WTC11 (cell line): ENCODE measurements at regions not wholly inside any gene's neighbourhood (a gene's known extent, or its start where the extent isn't known, plus 50 kb on each side); places are given as distances from the start of the nearest gene placed in this dataset.

Source experiments
- ATAC-seq: fragments of 200-7000 bp; cut with Tn5 transposase; 2 replicates; pipeline ENCODE4 v1.10.0; 2021; ENCODE audit warnings: mild to moderate bottlenecking, moderate library complexity
- CTCF ChIA-PET: fragments of 300-600 bp; sonication (Branson Sonifier 250); formaldehyde crosslinking; loops from one replicate; lab custom pipeline; 2021; ENCODE audit warnings: antibody characterized with exemption; lab: Charles Lee
- POLR2A ChIA-PET: fragments of 350-600 bp; sonication (Branson Sonifier 250); formaldehyde crosslinking; loops from one replicate; lab custom pipeline; 2021; ENCODE audit warnings: antibody characterized with exemption; lab: Charles Lee
- DNase-seq: peaks from one replicate; pipeline ENCODE4 v3.0.0; 2021; ENCODE audit warnings: low spot score
- H3K27ac Mint-ChIP-seq: 2 replicates; pipeline ENCODE4 v1.8.0; 2021; ENCODE audit warnings: mixed read lengths
- H3K27me3 Mint-ChIP-seq: 2 replicates; pipeline ENCODE4 v1.8.0; 2021; ENCODE audit warnings: low read depth, mild to moderate bottlenecking, moderate library complexity, mixed read lengths
- H3K36me3 Mint-ChIP-seq: 2 replicates; pipeline ENCODE4 v1.8.0; 2021; ENCODE audit warnings: mixed read lengths
- H3K4me1 Mint-ChIP-seq: 2 replicates; pipeline ENCODE4 v1.8.0; 2022; ENCODE audit warnings: mixed read lengths
- H3K4me3 Mint-ChIP-seq: 2 replicates; pipeline ENCODE4 v1.8.0; 2021; ENCODE audit warnings: mild to moderate bottlenecking, moderate library complexity, mixed read lengths
- H3K9me3 Mint-ChIP-seq: 2 replicates; pipeline ENCODE4 v1.8.0; 2021; ENCODE audit warnings: mixed read lengths
- AFF4 ChIP-seq: sonication (generic); formaldehyde crosslinking; IDR thresholded peaks from 2 replicates; pipeline ENCODE4 v1.8.1; 2023; ENCODE audit warnings: mild to moderate bottlenecking, missing genetic modification reagents, borderline replicate concordance
- AR ChIP-seq: fragments of 250-450 bp; sonication (Bioruptor Pico); IDR thresholded peaks from 2 replicates; pipeline ENCODE4 v1.9.0; 2021; ENCODE audit warnings: mild to moderate bottlenecking
- ATF3 ChIP-seq: sonication (generic); formaldehyde crosslinking; conservative IDR thresholded peaks from 2 replicates; pipeline ENCODE4 v1.8.1; 2022; ENCODE audit warnings: mild to moderate bottlenecking, missing genetic modification reagents
- CREM ChIP-seq: sonication (generic); formaldehyde crosslinking; IDR thresholded peaks from 2 replicates; pipeline ENCODE4 v1.8.1; 2022; ENCODE audit warnings: mild to moderate bottlenecking, missing genetic modification reagents, moderate library complexity
- CTCF ChIP-seq: fragments of 200-600 bp; IDR thresholded peaks from 2 replicates; pipeline ENCODE4 v1.8.0; 2022; ENCODE audit warnings: antibody characterized with exemption
- ESRRA ChIP-seq: sonication (generic); formaldehyde crosslinking; IDR thresholded peaks from 2 replicates; pipeline ENCODE4 v1.8.1; 2022; ENCODE audit warnings: mild to moderate bottlenecking, missing genetic modification reagents, borderline replicate concordance
- HMGXB4 ChIP-seq: sonication (generic); formaldehyde crosslinking; IDR thresholded peaks from 2 replicates; pipeline ENCODE4 v1.8.1; 2023; ENCODE audit warnings: mild to moderate bottlenecking, moderate library complexity, missing genetic modification reagents
- NR3C1 ChIP-seq: sonication (generic); formaldehyde crosslinking; conservative IDR thresholded peaks from 2 replicates; pipeline ENCODE4 v1.8.1; 2023; ENCODE audit warnings: low read depth, mild to moderate bottlenecking, missing genetic modification reagents
- STAT6 ChIP-seq: sonication (generic); formaldehyde crosslinking; conservative IDR thresholded peaks from 2 replicates; pipeline ENCODE4 v1.8.1; 2023; ENCODE audit warnings: mild to moderate bottlenecking, low read depth, missing genetic modification reagents, moderate library complexity
- TP53 ChIP-seq: sonication (generic); formaldehyde crosslinking; IDR thresholded peaks from 2 replicates; pipeline ENCODE4 v1.8.1; 2023; ENCODE audit warnings: mild to moderate bottlenecking, missing genetic modification reagents
- USF1 ChIP-seq: sonication (generic); formaldehyde crosslinking; IDR thresholded peaks from 2 replicates; pipeline ENCODE4 v1.8.0; 2022; ENCODE audit warnings: mild to moderate bottlenecking, missing genetic modification reagents
- ZMAT4 ChIP-seq: fragments of 250-450 bp; sonication (Bioruptor Pico); IDR thresholded peaks from 2 replicates; pipeline ENCODE4 v1.9.0; 2021; ENCODE audit warnings: mild to moderate bottlenecking
- ZNF138 ChIP-seq: sonication (generic); formaldehyde crosslinking; conservative IDR thresholded peaks from 2 replicates; pipeline ENCODE4 v1.8.1; 2022; ENCODE audit warnings: mild to moderate bottlenecking, moderate library complexity, missing genetic modification reagents
- ZNF263 ChIP-seq: sonication (generic); formaldehyde crosslinking; IDR thresholded peaks from 2 replicates; pipeline ENCODE4 v1.8.1; 2022; ENCODE audit warnings: low read depth, mild to moderate bottlenecking, moderate library complexity, missing genetic modification reagents
- ZNF317 ChIP-seq: sonication (generic); formaldehyde crosslinking; IDR thresholded peaks from 2 replicates; pipeline ENCODE4 v1.8.1; 2023; ENCODE audit warnings: low read depth, mild to moderate bottlenecking, moderate library complexity, missing genetic modification reagents, borderline replicate concordance
- ZSCAN18 ChIP-seq: fragments of 250-450 bp; sonication (Bioruptor Pico); IDR thresholded peaks from 2 replicates; pipeline ENCODE4 v2.1.2; 2022; ENCODE audit warnings: mild to moderate bottlenecking, moderate library complexity

- TF ChIP-seq STAT6 (CRISPR knock-in tag), result no peak
- TF ChIP-seq TP53 (CRISPR knock-in tag), result no peak
- no peak for TF ChIP-seq ZNF263 (CRISPR knock-in tag)
- TF ChIP-seq ZMAT4 (CRISPR knock-in tag), result no peak
- TF ChIP-seq, all 79 proteins: peak for 0
Measured at GRCh38 chr13:37368501-37368900, 230.1 kb downstream of the POSTN start (continued).

- Mint-ChIP-seq H3K36me3 (no peaks in the 10 kb centered on the region), H3K27ac (no peak overlapping the region), H3K4me1 (no peaks in the 10 kb centered on the region), H3K4me3 (no peak overlapping the region), H3K9me3 (no peaks in the 10 kb centered on the region), H3K27me3 (no peaks in the 10 kb centered on the region)
- DNase-seq (no peak), ATAC-seq (no peak)
- POLR2A ChIA-PET, result no interaction called here
- CTCF ChIA-PET, result interaction anchor here (1.0 kb wide), 1 partner anchor 8 kb away, joined by 3 read pairs; no protein-coding TSS in a partner anchor
- TF ChIP-seq HMGXB4 (CRISPR knock-in tag) (no peak), ZNF138 (CRISPR knock-in tag) (no peak), ZNF317 (CRISPR knock-in tag) (no peak), USF1 (CRISPR knock-in tag) (no peak), CREM (CRISPR knock-in tag) (no peak), ATF3 (CRISPR knock-in tag) (no peak), ESRRA (CRISPR knock-in tag) (no peak), CTCF (no peak), NR3C1 (no peak), AFF4 (CRISPR knock-in tag) (no peak), AR (CRISPR knock-in tag) (no peak), ZSCAN18 (CRISPR knock-in tag) (no peak)
Measured at GRCh38 chr13:37366044-37366770, 232.4 kb downstream of the POSTN start.
